Mucosa of stomach (tissue), 1 donor: ENCODE measurements at regions not wholly inside any gene's neighbourhood (a gene's known extent, or its start where the extent isn't known, plus 50 kb on each side); places are given as distances from the start of the nearest gene placed in this dataset.

ENCODE experiments used
- H3K27me3 ChIP-seq: one replicate; pipeline ENCODE4 v1.7.0; 2013; ENCODE audit warnings: mild to moderate bottlenecking, low read length; ENCODE audit not compliant: control insufficient read depth, insufficient read depth
- H3K36me3 ChIP-seq: one replicate; pipeline ENCODE4 v1.7.0; 2013; ENCODE audit warnings: low read length; ENCODE audit not compliant: control insufficient read depth, insufficient read depth
- H3K4me1 ChIP-seq: one replicate; pipeline ENCODE4 v1.7.0; 2013; ENCODE audit warnings: mild to moderate bottlenecking, low read length; ENCODE audit not compliant: control insufficient read depth, insufficient read depth
- H3K4me3 ChIP-seq: one replicate; pipeline ENCODE4 v1.7.0; 2013; ENCODE audit warnings: low read length
- H3K9ac ChIP-seq: one replicate; pipeline ENCODE4 v1.7.0; 2013; ENCODE audit warnings: mild to moderate bottlenecking, low read length, moderate library complexity
- H3K9me3 ChIP-seq: one replicate; pipeline ENCODE4 v1.7.0; 2013; ENCODE audit warnings: mild to moderate bottlenecking, low read length, moderate library complexity; ENCODE audit not compliant: control insufficient read depth
- donor health status: Pancreatic carcinoma.

DNA sequence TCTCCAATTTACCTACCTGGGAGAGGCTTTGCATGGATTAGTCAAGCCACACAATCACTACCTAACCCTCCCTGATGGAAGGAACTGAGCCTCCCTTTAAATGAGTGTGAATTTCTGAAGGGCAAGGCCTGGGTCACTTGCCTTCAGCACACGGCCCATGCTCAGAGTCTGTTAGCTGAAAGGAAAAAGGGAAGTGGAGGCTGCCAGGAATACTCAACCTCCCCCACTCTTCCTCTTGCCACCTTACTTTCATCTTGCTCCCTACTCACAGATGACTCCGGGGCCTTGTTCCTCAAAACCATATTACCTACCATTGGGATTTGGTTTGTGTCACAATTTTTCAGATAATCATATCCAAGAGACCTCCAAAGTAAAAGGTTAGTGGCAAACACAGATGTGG lies 220.0 kb downstream of the ABHD5 start:
- H3K9me3 ChIP-seq, result no peaks in the 10 kb centered on the region
- no peaks in the 10 kb centered on the region for H3K36me3 ChIP-seq
- no peak overlapping the region for H3K9ac ChIP-seq
- no peak overlapping the region for H3K4me3 ChIP-seq
- H3K4me1 ChIP-seq, result no peaks in the 10 kb centered on the region
- H3K27me3 ChIP-seq, result no peaks in the 10 kb centered on the region

DNA sequence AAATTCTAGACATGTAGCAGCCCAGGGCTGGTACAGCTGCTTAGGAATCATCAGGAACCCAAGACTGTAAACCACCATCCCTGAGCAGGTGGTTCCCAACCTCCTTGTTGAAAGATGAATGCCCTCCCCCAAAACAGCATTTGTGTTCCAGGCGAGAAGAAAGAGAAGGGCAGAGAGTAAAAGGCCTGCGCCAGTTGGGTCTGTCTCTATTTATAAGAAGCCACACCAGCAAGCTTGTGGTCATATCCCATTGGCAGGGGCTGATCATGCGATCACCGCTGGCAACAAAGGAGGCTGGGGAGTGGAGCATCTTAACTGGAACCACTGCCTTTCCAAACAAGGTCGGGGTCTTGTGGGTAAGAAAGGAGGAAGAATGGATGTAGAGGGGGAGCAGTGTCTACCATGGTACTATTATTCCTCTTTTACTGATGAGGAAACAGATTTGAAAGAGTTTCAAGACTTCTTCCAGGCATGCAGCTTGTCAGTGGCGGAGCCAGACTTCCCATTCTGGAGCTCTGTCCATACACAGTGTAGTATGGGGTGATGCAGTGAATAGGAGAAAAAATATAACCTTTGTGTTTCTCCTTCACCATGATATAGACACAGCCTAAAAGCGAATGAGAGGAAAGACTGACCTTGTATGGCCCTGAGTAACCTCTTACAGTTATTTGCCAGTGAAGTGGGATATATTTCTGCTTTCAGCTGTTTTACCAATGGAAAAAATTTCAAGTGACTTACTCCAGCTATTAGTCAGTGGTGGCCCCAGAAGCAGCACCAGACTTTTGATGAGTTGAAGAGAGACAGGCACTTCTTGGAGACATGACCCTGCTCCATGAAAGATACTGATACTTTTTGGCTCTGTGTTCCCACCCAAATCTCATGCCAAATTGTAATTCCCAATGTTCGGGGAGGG lies 222.6 kb downstream of the ABHD5 start:
- Histone ChIP-seq H3K9me3 (no peaks in the 10 kb centered on the region), H3K4me1 (no peaks in the 10 kb centered on the region), H3K4me3 (no peak overlapping the region), H3K27me3 (no peaks in the 10 kb centered on the region), H3K36me3 (no peaks in the 10 kb centered on the region), H3K9ac (no peak overlapping the region)

GRCh38 chr3:43914269-43914668 lies 223.5 kb downstream of the ABHD5 start:
- Histone ChIP-seq H3K4me1 (no peaks in the 10 kb centered on the region), H3K36me3 (no peaks in the 10 kb centered on the region), H3K9ac (no peak overlapping the region), H3K27me3 (no peaks in the 10 kb centered on the region), H3K9me3 (no peaks in the 10 kb centered on the region), H3K4me3 (no peak overlapping the region)

- no peaks in the 10 kb centered on the region for H3K4me1 ChIP-seq
- H3K9ac ChIP-seq, result no peak overlapping the region
- no peak overlapping the region for H3K4me3 ChIP-seq
- no peaks in the 10 kb centered on the region for H3K36me3 ChIP-seq
- H3K27me3 ChIP-seq, result no peaks in the 10 kb centered on the region
- H3K9me3 ChIP-seq, result no peaks in the 10 kb centered on the region
Measured at GRCh38 chr3:43915546-43915945, 224.8 kb downstream of the ABHD5 start.

- H3K27me3 ChIP-seq, result peaks cover 7% of the 10 kb centered on the region
- H3K4me3 ChIP-seq, result no peak overlapping the region
- no peaks in the 10 kb centered on the region for H3K36me3 ChIP-seq
- H3K9me3 ChIP-seq, result no peaks in the 10 kb centered on the region
- no peaks in the 10 kb centered on the region for H3K4me1 ChIP-seq
- no peak overlapping the region for H3K9ac ChIP-seq
Measured at GRCh38 chr3:43917361-43917760, 226.6 kb downstream of the ABHD5 start.

- H3K9ac ChIP-seq, result no peak overlapping the region
- H3K4me1 ChIP-seq, result no peaks in the 10 kb centered on the region
- peaks cover 19% of the 10 kb centered on the region for H3K27me3 ChIP-seq
Measured at GRCh38 chr3:43919029-43919428, 228.3 kb downstream of the ABHD5 start.

GRCh38 chr3:43921056-43921648 lies 230.4 kb downstream of the ABHD5 start:
- no peak overlapping the region for H3K4me3 ChIP-seq
- H3K27me3 ChIP-seq, result peaks cover 23% of the 10 kb centered on the region
- no peak overlapping the region for H3K9ac ChIP-seq
- no peaks in the 10 kb centered on the region for H3K36me3 ChIP-seq
- H3K9me3 ChIP-seq, result no peaks in the 10 kb centered on the region
- no peaks in the 10 kb centered on the region for H3K4me1 ChIP-seq

More at GRCh38 chr3:43919029-43919428, 228.3 kb downstream of the ABHD5 start:
- H3K36me3 ChIP-seq, result no peaks in the 10 kb centered on the region
- no peak overlapping the region for H3K4me3 ChIP-seq
- H3K9me3 ChIP-seq, result no peaks in the 10 kb centered on the region

DNA sequence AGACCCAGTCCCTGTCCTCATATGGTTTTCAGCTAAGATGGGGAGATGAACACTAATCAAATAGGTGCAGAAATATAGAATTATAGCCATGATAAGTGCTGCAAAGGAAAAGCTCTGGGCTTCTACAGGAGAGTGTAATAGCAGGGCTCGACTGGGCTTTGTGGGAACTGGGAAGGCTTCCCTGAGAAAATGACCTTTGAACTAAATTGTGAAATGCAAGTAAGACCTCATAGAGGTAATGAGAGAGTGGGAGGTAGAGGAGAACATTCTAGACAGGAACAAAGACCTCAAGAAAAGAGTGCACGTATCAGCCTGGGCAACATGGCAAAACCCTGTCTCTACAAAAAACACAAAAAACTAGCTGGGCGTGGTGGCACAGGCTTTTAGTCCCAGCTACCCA lies 231.6 kb downstream of the ABHD5 start:
- no peaks in the 10 kb centered on the region for H3K9me3 ChIP-seq
- peaks cover 23% of the 10 kb centered on the region for H3K27me3 ChIP-seq
- H3K36me3 ChIP-seq, result no peaks in the 10 kb centered on the region

DNA sequence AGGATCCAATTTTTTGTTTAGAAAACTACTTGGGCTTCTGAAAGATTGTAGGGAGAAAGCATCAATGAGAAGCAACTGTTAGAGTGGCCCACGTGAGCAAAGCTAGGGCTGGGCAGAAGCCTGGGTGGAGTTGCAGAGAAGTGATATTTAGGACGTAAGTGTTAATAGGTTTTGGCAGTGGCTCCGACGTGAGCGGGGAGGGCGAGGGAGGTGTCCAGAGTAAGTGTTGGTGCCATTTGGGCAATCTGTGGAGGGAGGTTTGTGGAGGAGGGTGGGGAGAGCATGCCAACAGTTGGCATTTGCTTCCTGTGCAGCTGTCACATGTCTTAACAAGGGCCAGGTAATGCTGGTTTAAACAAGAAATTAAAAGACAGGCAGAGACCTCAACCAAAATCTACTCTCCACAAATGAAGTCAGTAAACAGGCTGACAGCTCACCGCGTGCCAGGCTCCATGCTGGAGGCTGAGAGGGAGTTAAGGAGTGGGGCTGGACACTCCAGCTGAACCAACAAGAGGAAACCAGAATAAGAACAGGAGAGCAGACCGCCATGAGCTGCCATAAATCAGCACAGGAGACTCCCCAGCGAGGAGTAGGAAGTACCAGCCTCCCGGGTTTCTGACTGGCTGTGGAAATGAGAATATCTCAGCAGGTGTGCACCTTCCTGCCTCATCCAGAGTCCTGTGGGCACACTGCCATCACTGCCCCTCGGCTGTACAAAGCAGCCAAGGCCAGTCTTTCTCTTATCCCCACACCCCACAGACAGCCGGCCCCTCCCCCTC lies 232.6 kb downstream of the ABHD5 start:
- peaks cover 23% of the 10 kb centered on the region for H3K27me3 ChIP-seq
- H3K36me3 ChIP-seq, result no peaks in the 10 kb centered on the region
- H3K9me3 ChIP-seq, result no peaks in the 10 kb centered on the region
- H3K9ac ChIP-seq, result no peak overlapping the region
- no peak overlapping the region for H3K4me3 ChIP-seq
- no peaks in the 10 kb centered on the region for H3K4me1 ChIP-seq

More for the DNA sequence above, 231.6 kb downstream of the ABHD5 start:
- no peak overlapping the region for H3K4me3 ChIP-seq
- H3K9ac ChIP-seq, result no peak overlapping the region
- H3K4me1 ChIP-seq, result no peaks in the 10 kb centered on the region

DNA sequence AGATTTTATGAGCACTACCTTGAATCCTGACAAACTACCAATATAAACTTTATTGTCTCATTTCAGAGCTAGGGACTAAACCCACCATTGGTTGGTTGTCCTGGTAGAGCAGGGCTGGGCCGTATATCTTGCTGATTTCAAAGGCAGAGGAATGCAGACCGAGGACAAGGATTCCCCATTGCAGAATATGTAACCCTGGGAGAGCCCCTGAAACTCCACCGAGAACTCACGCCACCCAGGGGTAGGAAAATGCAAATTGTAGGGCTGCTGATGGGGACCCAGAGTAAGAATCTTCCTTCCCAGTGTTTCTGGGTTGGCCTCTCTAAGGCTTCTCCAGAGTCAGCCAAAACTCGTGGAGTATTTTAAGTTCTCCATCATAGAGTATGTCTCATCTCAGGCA lies 235.3 kb downstream of the ABHD5 start:
- H3K9me3 ChIP-seq, result no peaks in the 10 kb centered on the region
- no peaks in the 10 kb centered on the region for H3K4me1 ChIP-seq
- H3K27me3 ChIP-seq, result peaks cover 21% of the 10 kb centered on the region
- no peak overlapping the region for H3K9ac ChIP-seq
- no peak overlapping the region for H3K4me3 ChIP-seq
- H3K36me3 ChIP-seq, result no peaks in the 10 kb centered on the region

DNA sequence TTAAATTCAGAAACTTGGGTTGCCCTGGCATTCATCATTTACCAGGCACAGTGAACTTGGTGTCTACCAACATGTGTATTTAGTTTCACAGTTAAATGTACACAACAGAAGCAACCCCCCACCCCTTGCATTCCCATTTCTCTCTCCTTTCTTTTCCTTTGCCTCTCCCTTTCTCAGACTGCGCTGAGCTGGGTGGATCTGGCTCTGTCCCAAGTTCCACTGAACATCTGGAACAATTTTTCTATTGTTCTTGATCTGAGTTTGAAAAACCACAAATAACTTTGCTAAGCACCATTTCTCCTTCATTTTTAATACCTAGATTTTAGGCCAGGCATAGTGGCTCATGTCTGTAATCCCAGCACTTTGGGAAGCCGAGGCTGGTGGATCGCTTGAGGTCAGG lies 242.2 kb downstream of the ABHD5 start:
- no peaks in the 10 kb centered on the region for H3K36me3 ChIP-seq
- no peaks in the 10 kb centered on the region for H3K27me3 ChIP-seq
- no peaks in the 10 kb centered on the region for H3K9me3 ChIP-seq
- no peaks in the 10 kb centered on the region for H3K4me1 ChIP-seq
- no peak overlapping the region for H3K4me3 ChIP-seq
- no peak overlapping the region for H3K9ac ChIP-seq

GRCh38 chr3:43948013-43948412 lies 257.3 kb downstream of the ABHD5 start:
- Histone ChIP-seq H3K9me3 (no peaks in the 10 kb centered on the region), H3K27me3 (peaks cover 13% of the 10 kb centered on the region), H3K36me3 (no peaks in the 10 kb centered on the region), H3K4me3 (no peak overlapping the region), H3K9ac (no peak overlapping the region), H3K4me1 (no peaks in the 10 kb centered on the region)
